NCI-H2196 treated with DMSO at 0.1 percent for 48 hours (cell line): ENCODE measurements at regions not wholly inside any gene's neighbourhood (a gene's known extent, or its start where the extent isn't known, plus 50 kb on each side); places are given as distances from the start of the nearest gene placed in this dataset.
"Not testable (repeated sequence)": the region's sequence is repeated elsewhere in the genome, so short reads cannot be mapped to it uniquely, and the experiment has no call there.

Experiments
- DNase-seq: peaks from one replicate; lab custom pipeline; 2025; ENCODE audit not compliant: unreplicated experiment; lab: John Stamatoyannopoulos, UW

GRCh38 chr5:176018598-176018997 lies 50.5 kb upstream of the THOC3 start:
- DNase-seq = not testable (repeated sequence)

- DNase-seq = not testable (repeated sequence)
These were observed 52.7 kb upstream of the THOC3 start for GRCh38 chr5:176020852-176021251.

GRCh38 chr5:176023535-176023934 lies 55.4 kb upstream of the THOC3 start:
- not testable (repeated sequence) for DNase-seq

GRCh38 chr5:176029445-176029844 lies 61.3 kb upstream of the THOC3 start:
- not testable (repeated sequence) for DNase-seq

- DNase-seq = not testable (repeated sequence)
These were observed 62.4 kb upstream of the THOC3 start for GRCh38 chr5:176030361-176031117.

GRCh38 chr5:176031118-176031510 lies 63.0 kb upstream of the THOC3 start:
- not testable (repeated sequence) for DNase-seq

- not testable (repeated sequence) for DNase-seq
These were observed 65.1 kb upstream of the THOC3 start for GRCh38 chr5:176033186-176033585.

GRCh38 chr5:176034407-176035200 lies 66.5 kb upstream of the THOC3 start:
- DNase-seq = not testable (repeated sequence)

- not testable (repeated sequence) for DNase-seq
These were observed 67.1 kb upstream of the THOC3 start for GRCh38 chr5:176035201-176035530.

- not testable (repeated sequence) for DNase-seq
These were observed 67.7 kb upstream of the THOC3 start for GRCh38 chr5:176035816-176036308.

GRCh38 chr5:176036391-176036790 lies 68.3 kb upstream of the THOC3 start:
- DNase-seq = not testable (repeated sequence)

GRCh38 chr5:176037190-176037589 lies 69.1 kb upstream of the THOC3 start:
- DNase-seq = not testable (repeated sequence)

- not testable (repeated sequence) for DNase-seq
These were observed 72.1 kb upstream of the THOC3 start for GRCh38 chr5:176040105-176040801.

GRCh38 chr5:176041248-176041994 lies 73.3 kb upstream of the THOC3 start:
- not testable (repeated sequence) for DNase-seq

- not testable (repeated sequence) for DNase-seq
These were observed 74.0 kb upstream of the THOC3 start for GRCh38 chr5:176042020-176042658.

GRCh38 chr5:176043252-176043829 lies 75.2 kb upstream of the THOC3 start:
- not testable (repeated sequence) for DNase-seq

GRCh38 chr5:176043986-176044385 lies 75.9 kb upstream of the THOC3 start:
- DNase-seq = not testable (repeated sequence)

GRCh38 chr5:176044431-176044830 lies 76.3 kb upstream of the THOC3 start:
- DNase-seq = not testable (repeated sequence)

GRCh38 chr5:176045442-176045841 lies 77.3 kb upstream of the THOC3 start:
- DNase-seq = not testable (repeated sequence)

GRCh38 chr5:176048671-176049070 lies 80.6 kb upstream of the THOC3 start:
- not testable (repeated sequence) for DNase-seq
